ENCODE measurements at regions not wholly inside any gene's neighbourhood (a gene's known extent, or its start where the extent isn't known, plus 50 kb on each side); places are given as distances from the start of the nearest gene placed in this dataset.

DNA sequence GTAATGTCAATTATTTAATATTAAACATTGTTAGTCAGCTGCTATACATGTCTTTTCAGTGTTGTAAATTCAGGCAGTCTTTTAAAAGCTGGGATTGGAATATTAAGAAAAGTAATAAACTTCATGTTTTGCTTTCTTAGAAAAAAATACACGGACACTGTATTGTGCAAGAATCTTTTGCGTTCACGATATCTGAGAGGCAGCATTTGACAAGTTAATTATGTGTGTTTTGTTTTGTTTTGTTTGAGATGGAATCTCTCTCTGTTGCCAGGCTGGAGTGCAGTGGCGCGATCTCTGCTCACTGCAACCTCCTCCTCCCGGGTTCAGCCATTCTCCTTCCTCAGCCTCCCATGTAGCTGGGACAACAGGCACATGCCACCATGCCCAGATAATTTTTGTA lies 1661.3 kb downstream of the HACE1 start:
- no peak overlapping the region for H3K9ac ChIP-seq
- ChIA-PET POLR2A (no interaction called here), CTCF (no interaction called here)
- H3K9me2 ChIP-seq = no peaks in the 10 kb centered on the region
- no peak overlapping the region for H3K27ac ChIP-seq (ENCODE audit: low read depth in 2 of 2, low read length in 1 of 2)
- H3K36me3 ChIP-seq (replicated peaks in 1 of 2; ENCODE audit: control insufficient read depth in 1 of 2, insufficient read depth in 2 of 2, low read length in 1 of 2) = no peaks in the 10 kb centered on the region
- no peaks in the 10 kb centered on the region for H3K27me3 ChIP-seq (ENCODE audit: insufficient read depth)
- H3K9me3 ChIP-seq = no peaks in the 10 kb centered on the region
- H3K79me2 ChIP-seq (ENCODE audit: insufficient read depth) = no peaks in the 10 kb centered on the region
- no peak for TF ChIP-seq NRF1 (IDR thresholded peaks at IDR 0.05; ENCODE audit: low read depth, low read length)
- TF ChIP-seq RAD21 (IDR thresholded peaks at IDR 0.05; ENCODE audit: low read length) = no peak
- no peak for TF ChIP-seq FOXM1 (IDR thresholded peaks at IDR 0.05; ENCODE audit: low read depth)
- TF ChIP-seq FOSL2 (IDR thresholded peaks at IDR 0.05; ENCODE audit: borderline replicate concordance, low read depth) = no peak
- TF ChIP-seq CHD2 (IDR thresholded peaks at IDR 0.05; ENCODE audit: low read length, partially characterized antibody) = no peak
- TF ChIP-seq EZH2phosphoT487 (IDR thresholded peaks at IDR 0.05; ENCODE audit: borderline replicate concordance, low read depth) = no peak
- TF ChIP-seq TCF12 (IDR thresholded peaks at IDR 0.05) = no peak
- no peak for TF ChIP-seq NFIC (IDR thresholded peaks at IDR 0.05; ENCODE audit: borderline replicate concordance)
- TF ChIP-seq FOXJ3 (CRISPR knock-in tag; IDR thresholded peaks at IDR 0.05) = no peak
- TF ChIP-seq, protein P1, sequence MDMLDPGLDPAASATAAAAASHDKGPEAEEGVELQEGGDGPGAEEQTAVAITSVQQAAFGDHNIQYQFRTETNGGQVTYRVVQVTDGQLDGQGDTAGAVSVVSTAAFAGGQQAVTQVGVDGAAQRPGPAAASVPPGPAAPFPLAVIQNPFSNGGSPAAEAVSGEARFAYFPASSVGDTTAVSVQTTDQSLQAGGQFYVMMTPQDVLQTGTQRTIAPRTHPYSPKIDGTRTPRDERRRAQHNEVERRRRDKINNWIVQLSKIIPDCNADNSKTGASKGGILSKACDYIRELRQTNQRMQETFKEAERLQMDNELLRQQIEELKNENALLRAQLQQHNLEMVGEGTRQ (IDR thresholded peaks at IDR 0.05; ENCODE audit: borderline replicate concordance, low read depth, low read length) = no peak
- TF ChIP-seq, protein P2, sequence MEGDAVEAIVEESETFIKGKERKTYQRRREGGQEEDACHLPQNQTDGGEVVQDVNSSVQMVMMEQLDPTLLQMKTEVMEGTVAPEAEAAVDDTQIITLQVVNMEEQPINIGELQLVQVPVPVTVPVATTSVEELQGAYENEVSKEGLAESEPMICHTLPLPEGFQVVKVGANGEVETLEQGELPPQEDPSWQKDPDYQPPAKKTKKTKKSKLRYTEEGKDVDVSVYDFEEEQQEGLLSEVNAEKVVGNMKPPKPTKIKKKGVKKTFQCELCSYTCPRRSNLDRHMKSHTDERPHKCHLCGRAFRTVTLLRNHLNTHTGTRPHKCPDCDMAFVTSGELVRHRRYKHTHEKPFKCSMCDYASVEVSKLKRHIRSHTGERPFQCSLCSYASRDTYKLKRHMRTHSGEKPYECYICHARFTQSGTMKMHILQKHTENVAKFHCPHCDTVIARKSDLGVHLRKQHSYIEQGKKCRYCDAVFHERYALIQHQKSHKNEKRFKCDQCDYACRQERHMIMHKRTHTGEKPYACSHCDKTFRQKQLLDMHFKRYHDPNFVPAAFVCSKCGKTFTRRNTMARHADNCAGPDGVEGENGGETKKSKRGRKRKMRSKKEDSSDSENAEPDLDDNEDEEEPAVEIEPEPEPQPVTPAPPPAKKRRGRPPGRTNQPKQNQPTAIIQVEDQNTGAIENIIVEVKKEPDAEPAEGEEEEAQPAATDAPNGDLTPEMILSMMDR (IDR thresholded peaks at IDR 0.05) = no peak
- TF ChIP-seq, protein P3, sequence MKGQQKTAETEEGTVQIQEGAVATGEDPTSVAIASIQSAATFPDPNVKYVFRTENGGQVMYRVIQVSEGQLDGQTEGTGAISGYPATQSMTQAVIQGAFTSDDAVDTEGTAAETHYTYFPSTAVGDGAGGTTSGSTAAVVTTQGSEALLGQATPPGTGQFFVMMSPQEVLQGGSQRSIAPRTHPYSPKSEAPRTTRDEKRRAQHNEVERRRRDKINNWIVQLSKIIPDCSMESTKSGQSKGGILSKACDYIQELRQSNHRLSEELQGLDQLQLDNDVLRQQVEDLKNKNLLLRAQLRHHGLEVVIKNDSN (IDR thresholded peaks at IDR 0.05; ENCODE audit: borderline replicate concordance, low read depth) = no peak
- no peak for TF ChIP-seq TAF1 (IDR thresholded peaks at IDR 0.05; ENCODE audit: borderline replicate concordance, low read depth, low read length)
- no peak for TF ChIP-seq MXI1 (IDR thresholded peaks at IDR 0.05; ENCODE audit: low read depth, low read length)
- no peak for TF ChIP-seq ELF1 (IDR thresholded peaks at IDR 0.05)
- WGBS (ENCODE audit: low lambda C conversion rate) = 70% methylated on average over 6 of the region's 6 CpGs
- no peaks in the 10 kb centered on the region for H4K20me1 ChIP-seq (ENCODE audit: insufficient read depth)
- H3F3A ChIP-seq (replicated peaks; ENCODE audit: insufficient read depth) = no peaks in the 10 kb centered on the region
- no peak overlapping the region for H3K4me2 ChIP-seq
- H2AFZ ChIP-seq (ENCODE audit: low read depth) = no peak overlapping the region
- no peak for DNase-seq
- H3K4me3 ChIP-seq (ENCODE audit: low read depth in 2 of 2, low read length in 1 of 2) = no peak overlapping the region
- H3K4me1 ChIP-seq (ENCODE audit: control insufficient read depth in 1 of 2, insufficient read depth in 2 of 2, low read depth in 1 of 2, low read length in 1 of 2) = no peaks in the 10 kb centered on the region

DNA sequence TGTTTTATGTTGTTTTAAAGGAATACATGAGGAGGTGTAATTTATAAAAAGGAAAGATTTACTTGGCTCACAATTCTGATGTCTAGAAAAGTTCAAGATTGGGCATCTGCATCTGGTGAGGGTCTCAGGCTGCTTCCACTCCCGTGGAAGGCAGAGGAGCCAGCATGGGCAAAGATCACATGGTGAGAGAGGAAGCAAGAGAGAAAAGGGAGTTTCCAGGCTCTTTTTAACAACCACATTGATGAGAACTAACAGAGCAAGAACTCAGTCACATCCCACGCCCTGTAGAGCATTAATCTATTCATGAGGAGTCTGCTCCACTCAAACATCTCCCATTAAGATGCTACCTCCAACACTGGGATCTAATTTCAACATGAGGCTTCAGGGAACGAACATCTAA lies 1666.3 kb downstream of the HACE1 start:
- Histone ChIP-seq H3F3A (replicated peaks; ENCODE audit: insufficient read depth) (no peaks in the 10 kb centered on the region), H3K27me3 (ENCODE audit: insufficient read depth) (no peaks in the 10 kb centered on the region), H3K79me2 (ENCODE audit: insufficient read depth) (no peaks in the 10 kb centered on the region), H3K9me3 (no peaks in the 10 kb centered on the region), H3K4me1 (ENCODE audit: control insufficient read depth in 1 of 2, insufficient read depth in 2 of 2, low read depth in 1 of 2, low read length in 1 of 2) (no peaks in the 10 kb centered on the region), H3K4me2 (no peak overlapping the region), H2AFZ (ENCODE audit: low read depth) (no peak overlapping the region), H3K9me2 (no peaks in the 10 kb centered on the region), H3K36me3 (replicated peaks in 1 of 2; ENCODE audit: control insufficient read depth in 1 of 2, insufficient read depth in 2 of 2, low read length in 1 of 2) (no peaks in the 10 kb centered on the region), H3K27ac (ENCODE audit: low read depth in 2 of 2, low read length in 1 of 2) (no peak overlapping the region), H3K4me3 (ENCODE audit: low read depth in 2 of 2, low read length in 1 of 2) (no peak overlapping the region), H4K20me1 (ENCODE audit: insufficient read depth) (no peaks in the 10 kb centered on the region), H3K9ac (no peak overlapping the region)
- no peak for TF ChIP-seq MEF2A (IDR thresholded peaks at IDR 0.05; ENCODE audit: borderline replicate concordance, low read depth)
- CTCF ChIA-PET = no interaction called here
- WGBS (ENCODE audit: low lambda C conversion rate) = 21% methylated on average over 3 of the region's 3 CpGs
- DNase-seq = no peak
- POLR2A ChIA-PET = no interaction called here
